ENCODE measurements at regions not wholly inside any gene's neighbourhood (a gene's known extent, or its start where the extent isn't known, plus 50 kb on each side); places are given as distances from the start of the nearest gene placed in this dataset.

- no peak for TF ChIP-seq ZNF169 (tag by site-specific recombination; IDR thresholded peaks at IDR 0.05)
- no peak for TF ChIP-seq ZNF776 (tag by site-specific recombination; IDR thresholded peaks at IDR 0.05; ENCODE audit: borderline replicate concordance)
These were observed 892.6 kb downstream of the XPNPEP1 start for GRCh38 chr10:109030581-109031210.
